Nephron progenitor cell (in vitro differentiated cells): ENCODE measurements at regions not wholly inside any gene's neighbourhood (a gene's known extent, or its start where the extent isn't known, plus 50 kb on each side); places are given as distances from the start of the nearest gene placed in this dataset.

Source experiments
- DNase-seq: peaks from one replicate; pipeline ENCODE4 v3.0.0; 2021
- H3K27ac Mint-ChIP-seq: 2 replicates; pipeline ENCODE4 v1.8.0; 2021; ENCODE audit warnings: mild to moderate bottlenecking, moderate library complexity, mixed read lengths
- H3K27me3 Mint-ChIP-seq: 2 replicates; pipeline ENCODE4 v1.8.0; 2021; ENCODE audit warnings: mild to moderate bottlenecking, low read depth, mixed read lengths; ENCODE audit not compliant: poor library complexity
- H3K36me3 Mint-ChIP-seq: 2 replicates; pipeline ENCODE4 v1.8.0; 2021; ENCODE audit warnings: low read depth, mixed read lengths
- H3K4me1 Mint-ChIP-seq: 2 replicates; pipeline ENCODE4 v1.8.0; 2021; ENCODE audit warnings: mixed read lengths
- H3K4me3 Mint-ChIP-seq: 2 replicates; pipeline ENCODE4 v1.8.0; 2021; ENCODE audit warnings: mild to moderate bottlenecking, moderate library complexity, mixed read lengths
- H3K9me3 Mint-ChIP-seq: 2 replicates; pipeline ENCODE4 v1.8.0; 2021; ENCODE audit warnings: mild to moderate bottlenecking, moderate library complexity, mixed read lengths
- CTCF ChIP-seq: fragments of 200-600 bp; sonication (generic); IDR thresholded peaks from 2 replicates; pipeline ENCODE4 v1.5.0; 2021; ENCODE audit warnings: antibody characterized with exemption

- Mint-ChIP-seq H3K27me3 (peaks cover 28% of the 10 kb centered on the region), H3K36me3 (no peaks in the 10 kb centered on the region), H3K27ac (no peak overlapping the region), H3K9me3 (no peaks in the 10 kb centered on the region), H3K4me3 (peak overlapping the region; percentile 56), H3K4me1 (peaks cover 41% of the 10 kb centered on the region)
- DNase-seq: no peak
- no peak for TF ChIP-seq CTCF
Measured at GRCh38 chr14:49999146-49999761, 106.4 kb downstream of the ARF6 start.

GRCh38 chr14:49999826-50000379 is 107.0 kb downstream of the ARF6 start:
- TF ChIP-seq CTCF: no peak
- H3K9me3 Mint-ChIP-seq: no peaks in the 10 kb centered on the region
- DNase-seq: no peak
- H3K4me3 Mint-ChIP-seq: peak overlapping the region; percentile 56
- H3K27ac Mint-ChIP-seq: no peak overlapping the region
- peaks cover 33% of the 10 kb centered on the region for H3K27me3 Mint-ChIP-seq
- H3K4me1 Mint-ChIP-seq: peaks cover 41% of the 10 kb centered on the region
- no peaks in the 10 kb centered on the region for H3K36me3 Mint-ChIP-seq

- H3K9me3 Mint-ChIP-seq: no peaks in the 10 kb centered on the region
- H3K4me1 Mint-ChIP-seq: peaks cover 41% of the 10 kb centered on the region
- peak; percentile 25 for DNase-seq
- no peak for TF ChIP-seq CTCF
- peaks cover 35% of the 10 kb centered on the region for H3K27me3 Mint-ChIP-seq
- no peaks in the 10 kb centered on the region for H3K36me3 Mint-ChIP-seq
- peak overlapping the region; percentile 56 for H3K4me3 Mint-ChIP-seq
- peak overlapping the region; percentile 85 for H3K27ac Mint-ChIP-seq
Measured at GRCh38 chr14:50000380-50001150, 107.7 kb downstream of the ARF6 start.

- H3K9me3 Mint-ChIP-seq: no peaks in the 10 kb centered on the region
- no peaks in the 10 kb centered on the region for H3K36me3 Mint-ChIP-seq
- DNase-seq: no peak
- peaks cover 41% of the 10 kb centered on the region for H3K4me1 Mint-ChIP-seq
- TF ChIP-seq CTCF: no peak
- peak overlapping the region; percentile 50 for H3K4me3 Mint-ChIP-seq
- no peak overlapping the region for H3K27ac Mint-ChIP-seq
- H3K27me3 Mint-ChIP-seq: peaks cover 38% of the 10 kb centered on the region
Measured at GRCh38 chr14:50001151-50001998, 108.5 kb downstream of the ARF6 start.

GRCh38 chr14:50001999-50002925 is 109.4 kb downstream of the ARF6 start:
- TF ChIP-seq CTCF: no peak
- H3K4me1 Mint-ChIP-seq: peaks cover 45% of the 10 kb centered on the region
- no peak for DNase-seq
- no peaks in the 10 kb centered on the region for H3K36me3 Mint-ChIP-seq
- peak overlapping the region; percentile 81 for H3K4me3 Mint-ChIP-seq
- no peak overlapping the region for H3K27ac Mint-ChIP-seq
- H3K27me3 Mint-ChIP-seq: peaks cover 38% of the 10 kb centered on the region
- no peaks in the 10 kb centered on the region for H3K9me3 Mint-ChIP-seq
